Esophagus muscularis mucosa (tissue), 4 donors: ENCODE measurements at regions not wholly inside any gene's neighbourhood (a gene's known extent, or its start where the extent isn't known, plus 50 kb on each side); places are given as distances from the start of the nearest gene placed in this dataset.

Source experiments
- DNase-seq: peaks from one replicate; pipeline ENCODE4 v3.0.0-alpha.2; 2017; ENCODE audit errors: extremely low spot score
- H3K27ac ChIP-seq, 4 donors: fragments of 200-600 bp; sonication (generic); replicated peaks in 1 of 4; 1 replicate in 3 of 4; 2 replicates in 1 of 4; pipeline ENCODE4 v1.5.1; 2016 to 2019; ENCODE audit warnings: mild to moderate bottlenecking in 1 of 4
- H3K27me3 ChIP-seq, 4 donors: fragments of 200-600 bp; sonication (generic); one replicate each; pipeline versions ENCODE4 v1.5.1 to v1.6.0; 2016 to 2019
- H3K36me3 ChIP-seq, 4 donors: fragments of 200-600 bp; sonication (generic); one replicate each; pipeline ENCODE4 v1.5.1; 2016 to 2019
- H3K4me1 ChIP-seq, 4 donors: fragments of 200-600 bp; sonication (generic); one replicate each; pipeline ENCODE4 v1.5.1; 2016 to 2019
- H3K4me3 ChIP-seq, 4 donors: fragments of 200-600 bp; sonication (generic); 1 replicate in 2 of 4; 2 replicates in 2 of 4; pipeline ENCODE4 v1.5.1; 2016 to 2019; ENCODE audit warnings: mild to moderate bottlenecking in 4 of 4, moderate library complexity in 1 of 4
- H3K9me3 ChIP-seq, 4 donors: fragments of 200-600 bp; sonication (generic); 1 replicate in 3 of 4; 2 replicates in 1 of 4; pipeline ENCODE4 v1.5.1; 2016 to 2019
- CTCF ChIP-seq, 3 experiments: fragments of 200-600 bp in 2 of 3; fragments of 450-650 bp in 1 of 3; sonication (generic) in 2 of 3; IDR thresholded peaks; one replicate each; pipeline ENCODE4 v1.5.1; 2017 to 2019; ENCODE audit warnings: antibody characterized with exemption in 3 of 3, mild to moderate bottlenecking in 2 of 3, moderate library complexity in 1 of 3
- EP300 ChIP-seq: sonication (generic); formaldehyde crosslinking; IDR thresholded peaks from one replicate; pipeline ENCODE4 v1.6.1; 2017; ENCODE audit warnings: antibody characterized with exemption
- POLR2A ChIP-seq: fragments of 450-650 bp; IDR thresholded peaks from one replicate; pipeline ENCODE4 v1.6.1; 2017; ENCODE audit warnings: antibody characterized with exemption, moderate library complexity, mild to moderate bottlenecking, low read depth
- POLR2AphosphoS5 ChIP-seq, 2 donors: sonication (generic); formaldehyde crosslinking; IDR thresholded peaks; one replicate each; pipeline ENCODE4 v1.6.1; 2017; ENCODE audit warnings: antibody characterized with exemption in 2 of 2
- WGBS: methylation state at CpG from one replicate; pipeline ENCODE4 v1.1.5; 2018; 5-methylcytosine and 5-hydroxymethylcytosine counted together
- intact Hi-C: fragments of 100-400 bp; cut with DNase I; formaldehyde crosslinking; loops from one replicate; pipeline ENCODE4 v1.15.1; 2023

GRCh38 chr10:21164687-21165086 lies 267.6 kb upstream of the NEBL start:
- H3K27ac ChIP-seq = no peak overlapping the region
- no peak overlapping the region for H3K4me3 ChIP-seq
- no peaks in the 10 kb centered on the region for H3K4me1 ChIP-seq
- intact Hi-C loops = no loop called here
- H3K9me3 ChIP-seq = no peaks in the 10 kb centered on the region
- 75% methylated on average over 3 of the region's 3 CpGs for WGBS
- no peaks in the 10 kb centered on the region for H3K36me3 ChIP-seq
- no peak for TF ChIP-seq POLR2A
- no peak for TF ChIP-seq EP300
- no peak for TF ChIP-seq POLR2AphosphoS5 (IDR thresholded peaks at IDR 0.05)
- no peak for TF ChIP-seq CTCF (IDR thresholded peaks at IDR 0.05)
- DNase-seq = no peak
- peaks cover 0 to 4% (median 0%) of the 10 kb centered on the region in 4 donors for H3K27me3 ChIP-seq

- peaks cover 0 to 4% (median 0%) of the 10 kb centered on the region in 4 donors for H3K27me3 ChIP-seq
- no peaks in the 10 kb centered on the region for H3K9me3 ChIP-seq
- intact Hi-C loops = no loop called here
- no peaks in the 10 kb centered on the region for H3K36me3 ChIP-seq
- DNase-seq = no peak
- TF ChIP-seq CTCF (IDR thresholded peaks at IDR 0.05) = no peak
- no peak for TF ChIP-seq POLR2AphosphoS5 (IDR thresholded peaks at IDR 0.05)
- TF ChIP-seq EP300 = no peak
- TF ChIP-seq POLR2A = no peak
- H3K27ac ChIP-seq = no peak overlapping the region
- H3K4me3 ChIP-seq = no peak overlapping the region
- H3K4me1 ChIP-seq = no peaks in the 10 kb centered on the region
These were observed 265.8 kb upstream of the NEBL start for GRCh38 chr10:21162948-21163347.

DNA sequence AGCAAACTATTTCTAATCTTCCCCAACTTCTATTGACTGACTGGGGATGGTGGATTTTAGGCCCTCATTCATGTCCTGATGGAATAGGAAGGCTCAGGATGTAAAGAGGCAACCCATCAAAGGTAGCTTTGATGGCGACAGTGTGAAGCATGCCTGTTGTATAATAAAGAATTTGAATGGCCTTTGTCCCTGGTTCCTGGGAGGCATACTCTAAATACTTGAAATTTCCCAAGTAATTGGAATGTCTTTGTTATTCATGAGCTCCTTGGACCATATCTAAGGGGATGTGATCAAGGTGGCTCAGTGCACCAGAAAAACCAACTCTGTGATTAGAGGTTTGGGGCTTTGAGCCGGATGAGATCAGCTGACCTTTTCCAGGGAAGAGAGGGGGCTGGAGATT lies 264.5 kb upstream of the NEBL start:
- intact Hi-C loops = no loop called here
- no peaks in the 10 kb centered on the region for H3K4me1 ChIP-seq
- H3K4me3 ChIP-seq = no peak overlapping the region
- peaks cover 0 to 4% (median 0%) of the 10 kb centered on the region in 4 donors for H3K27me3 ChIP-seq
- TF ChIP-seq POLR2AphosphoS5 (IDR thresholded peaks at IDR 0.05) = no peak
- TF ChIP-seq CTCF (IDR thresholded peaks at IDR 0.05) = no peak
- TF ChIP-seq POLR2A = no peak
- TF ChIP-seq EP300 = no peak
- no peaks in the 10 kb centered on the region for H3K9me3 ChIP-seq
- no peak for DNase-seq
- no peaks in the 10 kb centered on the region for H3K36me3 ChIP-seq
- no peak overlapping the region for H3K27ac ChIP-seq
- 68% methylated on average over 2 of the region's 2 CpGs for WGBS

DNA sequence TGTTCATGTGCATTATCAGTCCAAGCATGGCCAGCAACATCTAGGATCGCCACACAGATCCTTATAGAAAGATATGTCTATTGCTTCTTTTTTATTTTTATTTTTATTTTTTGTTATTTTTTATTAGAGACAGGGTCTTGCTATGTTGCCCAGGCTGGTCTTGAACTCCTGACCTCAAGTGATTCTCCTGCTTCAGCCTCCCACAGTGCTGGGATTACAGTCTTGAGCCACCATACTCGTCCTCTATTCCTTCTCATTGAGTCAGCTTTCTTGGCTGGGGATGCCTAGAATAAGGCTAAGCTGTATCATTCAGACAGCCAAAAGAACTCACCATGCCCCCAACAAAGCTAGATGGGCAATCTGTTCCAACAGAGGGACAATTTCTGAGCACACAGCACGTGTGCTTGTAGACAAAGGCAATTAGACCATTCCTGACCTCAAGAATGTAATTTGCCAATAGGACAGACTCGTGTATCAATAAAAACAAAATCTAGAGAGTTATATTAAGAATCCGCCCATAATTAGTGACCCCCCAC lies 264.0 kb upstream of the NEBL start:
- intact Hi-C loops = no loop called here
- H3K36me3 ChIP-seq = no peaks in the 10 kb centered on the region
- H3K4me3 ChIP-seq = no peak overlapping the region
- H3K9me3 ChIP-seq = no peaks in the 10 kb centered on the region
- WGBS = 82% methylated on average over 5 of the region's 5 CpGs
- no peak for DNase-seq
- H3K27ac ChIP-seq = no peak overlapping the region
- no peak for TF ChIP-seq CTCF (IDR thresholded peaks at IDR 0.05)
- no peaks in the 10 kb centered on the region for H3K4me1 ChIP-seq
- peaks cover 0 to 4% (median 0%) of the 10 kb centered on the region in 4 donors for H3K27me3 ChIP-seq

DNA sequence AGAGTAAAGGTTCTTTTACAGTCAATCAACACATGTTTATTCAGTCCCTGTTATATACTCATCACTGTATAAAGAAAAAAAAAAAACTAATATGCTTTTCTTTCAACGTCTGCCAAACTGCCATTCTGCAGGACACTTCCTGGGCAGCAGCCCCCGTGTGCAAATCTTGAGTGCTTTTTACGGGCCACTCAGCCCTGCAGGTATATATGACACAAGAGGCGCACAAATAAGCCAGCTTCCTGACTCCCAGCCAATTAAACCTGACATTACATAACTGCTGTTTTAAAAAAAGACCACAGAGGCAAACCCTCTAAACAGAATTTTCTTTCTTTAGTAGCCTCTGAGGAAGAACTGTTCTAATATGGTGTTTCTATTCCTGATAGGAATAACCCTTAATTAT lies 263.0 kb upstream of the NEBL start:
- H3K36me3 ChIP-seq = no peaks in the 10 kb centered on the region
- intact Hi-C loops = no loop called here
- no peak overlapping the region for H3K4me3 ChIP-seq
- TF ChIP-seq CTCF (IDR thresholded peaks at IDR 0.05) = no peak
- no peak for TF ChIP-seq EP300
- TF ChIP-seq POLR2AphosphoS5 (IDR thresholded peaks at IDR 0.05) = no peak
- no peak for TF ChIP-seq POLR2A
- H3K27me3 ChIP-seq = peaks cover 0 to 4% (median 0%) of the 10 kb centered on the region in 4 donors
- DNase-seq = no peak
- H3K9me3 ChIP-seq = no peaks in the 10 kb centered on the region
- no peak overlapping the region for H3K27ac ChIP-seq
- 41% methylated on average over 4 of the region's 4 CpGs for WGBS
- no peaks in the 10 kb centered on the region for H3K4me1 ChIP-seq
